ENCODE measurements at regions not wholly inside any gene's neighbourhood (a gene's known extent, or its start where the extent isn't known, plus 50 kb on each side); places are given as distances from the start of the nearest gene placed in this dataset.

DNA sequence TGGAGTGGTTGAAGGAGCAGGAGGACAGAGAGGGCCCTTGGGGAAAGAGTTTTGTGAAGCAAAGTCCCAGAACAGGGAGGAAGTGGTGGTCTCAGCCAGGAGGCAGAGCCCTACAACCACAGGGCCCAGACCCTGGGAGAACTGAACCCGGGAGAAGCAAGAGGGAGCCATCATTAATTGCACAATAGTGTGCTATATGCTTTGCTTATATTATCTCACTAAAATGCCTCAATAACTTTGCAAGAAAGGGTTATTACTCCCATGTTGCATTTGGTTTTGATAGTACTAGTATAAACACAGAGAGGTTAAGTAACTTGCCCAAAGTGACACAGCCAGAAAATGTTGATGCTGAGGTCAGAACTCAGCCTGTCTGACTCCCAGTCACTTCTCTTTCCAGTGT lies 124.3 kb downstream of the FOXD2 start:
- TF ChIP-seq ZNF121 (CRISPR knock-in tag; IDR thresholded peaks at IDR 0.05) (no peak), SP1 (CRISPR knock-in tag; conservative IDR thresholded peaks at IDR 0.05) (no peak), FOXP1 (CRISPR knock-in tag; IDR thresholded peaks at IDR 0.05; ENCODE audit: borderline replicate concordance) (no peak), MLX (CRISPR knock-in tag; IDR thresholded peaks at IDR 0.05) (no peak), SMAD4 (CRISPR knock-in tag; IDR thresholded peaks at IDR 0.05) (no peak), FOXJ3 (CRISPR knock-in tag; IDR thresholded peaks at IDR 0.05; ENCODE audit: borderline replicate concordance) (no peak), TEAD4 (CRISPR knock-in tag; IDR thresholded peaks at IDR 0.05) (no peak)
- TF ChIP-seq, protein P1, sequence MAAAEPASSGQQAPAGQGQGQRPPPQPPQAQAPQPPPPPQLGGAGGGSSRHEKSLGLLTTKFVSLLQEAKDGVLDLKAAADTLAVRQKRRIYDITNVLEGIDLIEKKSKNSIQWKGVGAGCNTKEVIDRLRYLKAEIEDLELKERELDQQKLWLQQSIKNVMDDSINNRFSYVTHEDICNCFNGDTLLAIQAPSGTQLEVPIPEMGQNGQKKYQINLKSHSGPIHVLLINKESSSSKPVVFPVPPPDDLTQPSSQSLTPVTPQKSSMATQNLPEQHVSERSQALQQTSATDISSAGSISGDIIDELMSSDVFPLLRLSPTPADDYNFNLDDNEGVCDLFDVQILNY (CRISPR knock-in tag; IDR thresholded peaks at IDR 0.05) = no peak
- H3K4me3 Mint-ChIP-seq = no peak overlapping the region
- DNase-seq (ENCODE audit: low spot score) (no peak), ATAC-seq (no peak)
- CTCF ChIA-PET = interaction anchor here (3.6 kb wide), 1 partner anchor 8 kb away, joined by 17 read pairs; no protein-coding TSS in a partner anchor
- no peaks in the 10 kb centered on the region for H3K9me3 Mint-ChIP-seq
- POLR2A ChIA-PET = no interaction called here
- H3K27me3 Mint-ChIP-seq (ENCODE audit: low read depth) = peaks cover 55% of the 10 kb centered on the region
- no peaks in the 10 kb centered on the region for H3K36me3 Mint-ChIP-seq
- peaks cover 48% of the 10 kb centered on the region for H3K4me1 Mint-ChIP-seq
- no peak overlapping the region for H3K27ac Mint-ChIP-seq

DNA sequence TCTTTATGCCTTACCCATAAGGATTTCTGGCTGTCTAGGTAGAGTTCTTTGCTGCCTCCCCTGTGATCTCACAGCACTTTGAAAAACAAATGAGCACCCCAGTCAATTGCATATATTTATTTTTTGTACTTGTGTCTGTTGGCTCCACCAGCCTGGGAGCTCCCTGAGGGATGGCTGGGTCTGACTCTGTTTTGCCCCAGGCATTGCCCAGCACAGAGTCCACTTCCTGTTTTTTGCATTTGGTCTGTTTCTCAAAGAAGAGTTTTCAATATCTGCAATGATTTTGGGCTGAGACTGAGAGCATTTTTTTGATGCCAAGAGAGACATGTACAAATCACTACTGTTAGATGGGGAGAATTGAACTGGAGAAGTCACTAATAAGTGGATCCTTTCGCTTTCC lies 125.0 kb downstream of the FOXD2 start:
- POLR2A ChIA-PET = no interaction called here
- H3K4me3 Mint-ChIP-seq = no peak overlapping the region
- CTCF ChIA-PET = no interaction called here
- H3K27ac Mint-ChIP-seq = no peak overlapping the region
- no peaks in the 10 kb centered on the region for H3K9me3 Mint-ChIP-seq
- DNase-seq (ENCODE audit: low spot score) (no peak), ATAC-seq (no peak)
- H3K36me3 Mint-ChIP-seq = no peaks in the 10 kb centered on the region
- peaks cover 48% of the 10 kb centered on the region for H3K4me1 Mint-ChIP-seq
- peaks cover 52% of the 10 kb centered on the region for H3K27me3 Mint-ChIP-seq (ENCODE audit: low read depth)
- no peak for TF ChIP-seq TP53 (CRISPR knock-in tag; IDR thresholded peaks at IDR 0.05)
- no peak for TF ChIP-seq SMAD3 (CRISPR knock-in tag; IDR thresholded peaks at IDR 0.05; ENCODE audit: borderline replicate concordance)
- TF ChIP-seq ZNF532 (CRISPR knock-in tag; IDR thresholded peaks at IDR 0.05; ENCODE audit: borderline replicate concordance) = no peak
- TF ChIP-seq, protein P2, sequence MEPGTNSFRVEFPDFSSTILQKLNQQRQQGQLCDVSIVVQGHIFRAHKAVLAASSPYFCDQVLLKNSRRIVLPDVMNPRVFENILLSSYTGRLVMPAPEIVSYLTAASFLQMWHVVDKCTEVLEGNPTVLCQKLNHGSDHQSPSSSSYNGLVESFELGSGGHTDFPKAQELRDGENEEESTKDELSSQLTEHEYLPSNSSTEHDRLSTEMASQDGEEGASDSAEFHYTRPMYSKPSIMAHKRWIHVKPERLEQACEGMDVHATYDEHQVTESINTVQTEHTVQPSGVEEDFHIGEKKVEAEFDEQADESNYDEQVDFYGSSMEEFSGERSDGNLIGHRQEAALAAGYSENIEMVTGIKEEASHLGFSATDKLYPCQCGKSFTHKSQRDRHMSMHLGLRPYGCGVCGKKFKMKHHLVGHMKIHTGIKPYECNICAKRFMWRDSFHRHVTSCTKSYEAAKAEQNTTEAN (CRISPR knock-in tag; IDR thresholded peaks at IDR 0.05) = no peak
- no peak for TF ChIP-seq GRHL2 (CRISPR knock-in tag; IDR thresholded peaks at IDR 0.05; ENCODE audit: insufficient replicate concordance, severe bottlenecking)
- TF ChIP-seq SP1 (CRISPR knock-in tag; conservative IDR thresholded peaks at IDR 0.05) = no peak
- TF ChIP-seq ZNF416 (CRISPR knock-in tag; IDR thresholded peaks at IDR 0.05) = no peak
- TF ChIP-seq, protein P3, sequence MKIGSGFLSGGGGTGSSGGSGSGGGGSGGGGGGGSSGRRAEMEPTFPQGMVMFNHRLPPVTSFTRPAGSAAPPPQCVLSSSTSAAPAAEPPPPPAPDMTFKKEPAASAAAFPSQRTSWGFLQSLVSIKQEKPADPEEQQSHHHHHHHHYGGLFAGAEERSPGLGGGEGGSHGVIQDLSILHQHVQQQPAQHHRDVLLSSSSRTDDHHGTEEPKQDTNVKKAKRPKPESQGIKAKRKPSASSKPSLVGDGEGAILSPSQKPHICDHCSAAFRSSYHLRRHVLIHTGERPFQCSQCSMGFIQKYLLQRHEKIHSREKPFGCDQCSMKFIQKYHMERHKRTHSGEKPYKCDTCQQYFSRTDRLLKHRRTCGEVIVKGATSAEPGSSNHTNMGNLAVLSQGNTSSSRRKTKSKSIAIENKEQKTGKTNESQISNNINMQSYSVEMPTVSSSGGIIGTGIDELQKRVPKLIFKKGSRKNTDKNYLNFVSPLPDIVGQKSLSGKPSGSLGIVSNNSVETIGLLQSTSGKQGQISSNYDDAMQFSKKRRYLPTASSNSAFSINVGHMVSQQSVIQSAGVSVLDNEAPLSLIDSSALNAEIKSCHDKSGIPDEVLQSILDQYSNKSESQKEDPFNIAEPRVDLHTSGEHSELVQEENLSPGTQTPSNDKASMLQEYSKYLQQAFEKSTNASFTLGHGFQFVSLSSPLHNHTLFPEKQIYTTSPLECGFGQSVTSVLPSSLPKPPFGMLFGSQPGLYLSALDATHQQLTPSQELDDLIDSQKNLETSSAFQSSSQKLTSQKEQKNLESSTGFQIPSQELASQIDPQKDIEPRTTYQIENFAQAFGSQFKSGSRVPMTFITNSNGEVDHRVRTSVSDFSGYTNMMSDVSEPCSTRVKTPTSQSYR (CRISPR knock-in tag; IDR thresholded peaks at IDR 0.05) = no peak
- TF ChIP-seq ZNF232 (CRISPR knock-in tag; IDR thresholded peaks at IDR 0.05) = no peak
- TF ChIP-seq MLX (CRISPR knock-in tag; IDR thresholded peaks at IDR 0.05) = no peak
- TF ChIP-seq ZNF396 (CRISPR knock-in tag; IDR thresholded peaks at IDR 0.05; ENCODE audit: borderline replicate concordance) = no peak
- no peak for TF ChIP-seq NR2C2 (CRISPR knock-in tag; IDR thresholded peaks at IDR 0.05)
- TF ChIP-seq TEAD1 (CRISPR knock-in tag; IDR thresholded peaks at IDR 0.05) = no peak
- TF ChIP-seq, protein P4, sequence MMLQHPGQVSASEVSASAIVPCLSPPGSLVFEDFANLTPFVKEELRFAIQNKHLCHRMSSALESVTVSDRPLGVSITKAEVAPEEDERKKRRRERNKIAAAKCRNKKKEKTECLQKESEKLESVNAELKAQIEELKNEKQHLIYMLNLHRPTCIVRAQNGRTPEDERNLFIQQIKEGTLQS (CRISPR knock-in tag; conservative IDR thresholded peaks at IDR 0.05) = no peak
- no peak for TF ChIP-seq ESRRA (CRISPR knock-in tag; IDR thresholded peaks at IDR 0.05; ENCODE audit: borderline replicate concordance)
- TF ChIP-seq CDX4 (CRISPR knock-in tag; IDR thresholded peaks at IDR 0.05; ENCODE audit: borderline replicate concordance) = no peak
- TF ChIP-seq PRRX2 (CRISPR knock-in tag; IDR thresholded peaks at IDR 0.05) = no peak
- TF ChIP-seq HMGA2 (CRISPR knock-in tag; IDR thresholded peaks at IDR 0.05) = no peak

Data from WTC11 (cell line).